Stimulated activated CD8-positive, alpha-beta memory T cell treated with anti-CD3 and anti-CD28 coated beads, Interleukin-15, amount 100 ng/mL, for 24 hours (primary cell): ENCODE measurements at regions not wholly inside any gene's neighbourhood (a gene's known extent, or its start where the extent isn't known, plus 50 kb on each side); places are given as distances from the start of the nearest gene placed in this dataset.

Experiments used
- DNase-seq: peaks from one replicate; pipeline ENCODE4 v3.0.0-alpha.2; 2020; ENCODE audit warnings: low read depth

GRCh38 chr18:40431071-40431985, 1523.7 kb upstream of the PIK3C3 start:
- no peak for DNase-seq

DNA sequence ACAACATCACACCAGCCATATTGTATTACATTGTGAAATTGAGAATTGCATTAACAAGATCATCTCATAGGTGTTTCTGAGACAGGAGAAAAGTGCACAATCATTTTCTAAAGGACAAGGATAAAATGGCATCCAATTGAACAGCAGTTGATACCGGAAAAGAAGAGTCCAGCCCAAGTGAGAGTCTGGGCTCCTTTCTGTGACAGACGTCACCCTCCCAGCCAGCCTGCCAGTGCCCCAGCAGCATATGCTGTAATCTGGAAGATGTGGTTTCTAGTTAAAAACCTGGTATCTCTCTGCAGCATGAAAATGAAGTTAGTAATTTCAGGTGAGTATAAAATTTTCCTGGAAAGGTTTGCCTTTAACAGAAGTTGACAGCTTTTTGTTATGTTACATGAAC, 1531.7 kb upstream of the PIK3C3 start:
- DNase-seq = no peak

- no peak for DNase-seq
These were observed 1534.4 kb upstream of the PIK3C3 start for GRCh38 chr18:40420675-40421074.

DNA sequence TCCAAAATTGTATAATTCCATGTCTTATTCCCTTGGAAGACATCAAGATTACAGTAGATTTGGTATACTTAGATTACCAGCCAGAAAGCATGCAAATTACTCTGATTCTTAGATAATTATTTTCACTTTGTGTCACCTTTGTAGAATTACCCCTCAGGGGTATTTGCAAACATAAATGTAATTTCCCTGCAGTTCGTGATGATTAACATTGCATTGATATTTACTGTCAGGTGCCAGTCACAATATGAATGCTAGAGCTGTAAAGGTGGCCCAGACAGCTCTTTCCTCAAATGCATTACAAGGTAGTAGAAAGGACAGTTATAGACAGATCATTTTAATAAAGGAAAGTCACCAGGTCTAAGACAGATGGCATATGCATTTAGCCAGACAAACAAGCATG, 1537.5 kb upstream of the PIK3C3 start:
- DNase-seq = no peak

- no peak for DNase-seq
These were observed 1539.2 kb upstream of the PIK3C3 start for GRCh38 chr18:40415821-40416220.

DNA sequence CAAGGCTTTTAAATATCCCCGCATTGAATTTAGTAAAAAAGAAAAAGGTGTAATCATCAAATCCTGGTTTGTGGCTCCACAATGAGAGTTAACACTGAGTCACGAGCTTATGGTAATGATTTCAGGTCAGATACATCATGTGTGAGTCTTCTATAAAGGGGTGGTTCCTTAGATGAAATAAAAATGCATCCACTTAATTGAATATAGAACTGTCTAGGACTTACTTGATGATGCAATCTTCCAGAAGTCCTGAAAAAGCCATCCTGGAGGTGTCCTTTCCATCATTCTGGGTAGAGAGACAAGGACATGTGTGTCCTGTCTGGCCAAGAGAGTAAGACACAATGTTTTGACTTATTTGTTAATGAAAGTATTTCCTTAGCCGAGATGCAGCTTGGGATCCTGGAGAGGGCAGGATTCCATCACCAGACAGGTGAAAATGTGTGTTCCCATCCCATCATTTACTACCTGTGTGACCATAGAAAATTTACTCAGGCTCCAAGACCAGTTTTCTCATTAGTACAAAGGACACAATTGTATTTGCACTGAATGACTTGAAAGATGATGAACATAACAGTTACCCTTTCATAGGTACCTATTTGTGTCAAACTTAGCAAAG, 1539.8 kb upstream of the PIK3C3 start:
- DNase-seq = no peak

DNA sequence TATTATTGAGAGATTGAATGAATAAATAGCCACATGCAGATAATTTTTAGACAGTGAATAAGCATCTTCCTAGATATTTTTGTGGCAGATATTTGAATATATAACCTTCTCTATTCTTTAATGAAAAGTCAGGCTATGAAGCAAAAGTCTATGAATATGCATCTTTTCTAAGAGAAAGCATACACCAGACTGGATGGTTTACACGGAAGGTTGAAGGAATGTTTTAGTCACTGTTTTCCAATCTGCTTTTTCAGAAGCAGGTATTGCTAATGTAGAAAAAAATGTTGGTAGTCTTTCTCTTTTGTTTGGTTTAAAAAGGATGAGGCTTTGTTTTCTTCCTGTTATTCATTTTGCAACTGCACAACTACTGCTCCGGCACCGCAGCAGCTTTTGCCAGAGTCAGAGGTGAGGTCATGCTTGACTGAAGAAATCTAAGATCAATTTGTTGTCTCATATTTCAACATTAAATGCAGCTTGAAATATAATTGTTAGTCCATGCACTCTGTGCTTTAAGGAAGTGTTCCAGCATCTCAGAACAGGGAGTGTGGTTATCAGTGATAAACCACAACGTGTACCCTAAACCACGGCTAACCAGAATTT, 1540.8 kb upstream of the PIK3C3 start:
- no peak for DNase-seq

GRCh38 chr18:40413160-40413559, 1541.9 kb upstream of the PIK3C3 start:
- no peak for DNase-seq

- DNase-seq = no peak
These were observed 1542.6 kb upstream of the PIK3C3 start for GRCh38 chr18:40412410-40412809.

GRCh38 chr18:40407909-40408308, 1547.1 kb upstream of the PIK3C3 start:
- no peak for DNase-seq

DNA sequence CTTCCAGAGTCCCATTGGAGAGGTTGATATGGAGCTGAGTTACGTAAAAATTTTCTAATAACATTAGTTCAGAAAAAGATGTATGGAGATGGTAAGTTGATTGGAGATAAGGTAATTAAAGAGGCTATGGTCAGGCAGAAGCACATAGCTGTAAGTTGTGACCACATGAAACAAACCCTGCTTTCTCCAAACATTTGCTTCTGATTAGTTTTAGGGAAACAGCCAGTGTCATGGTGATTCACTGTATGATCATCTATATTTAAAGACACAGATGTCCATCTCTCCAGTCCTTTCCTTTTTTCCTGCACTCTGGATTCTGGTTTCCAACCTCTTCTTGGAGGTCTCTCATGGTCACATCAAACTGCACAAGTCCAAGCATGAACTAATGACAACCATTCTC, 1550.8 kb upstream of the PIK3C3 start:
- no peak for DNase-seq

DNA sequence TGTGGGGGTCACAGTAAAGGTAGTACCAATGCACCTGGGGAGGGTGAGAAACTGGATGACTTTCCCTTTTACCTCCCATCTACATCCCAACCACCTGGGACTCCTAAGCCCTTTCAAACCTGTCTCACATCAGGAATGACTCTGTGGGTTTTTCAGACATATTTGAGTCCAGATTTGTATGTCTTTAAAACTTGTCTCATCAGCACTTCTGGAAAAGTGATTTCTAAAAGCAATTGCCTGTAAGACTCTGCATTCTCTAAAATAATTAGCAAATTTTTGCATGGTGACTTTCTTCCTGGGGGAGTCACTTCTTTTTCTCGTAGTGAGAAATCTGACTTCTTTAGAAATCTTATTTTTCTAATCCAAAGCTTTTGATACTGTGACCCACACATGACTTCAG, 1553.0 kb upstream of the PIK3C3 start:
- DNase-seq = no peak

DNA sequence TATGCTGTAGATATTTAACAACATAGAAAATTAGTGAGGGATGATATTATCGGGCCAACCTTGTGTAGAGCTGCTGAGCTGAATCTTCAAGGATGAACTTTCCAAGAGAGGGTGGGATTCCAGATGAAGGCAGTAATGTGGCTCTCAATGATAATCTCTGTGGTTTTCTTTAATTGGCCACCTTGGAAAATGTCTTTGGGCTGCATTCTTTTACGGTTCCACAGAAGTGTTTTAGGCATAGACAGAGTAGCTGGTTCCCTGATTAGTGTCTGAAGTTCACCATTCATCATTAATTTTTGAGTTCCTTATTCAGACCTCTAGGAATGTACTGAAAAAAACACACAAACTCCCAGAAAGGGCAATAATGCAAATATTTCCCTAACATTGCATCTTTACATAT, 1566.9 kb upstream of the PIK3C3 start:
- no peak for DNase-seq

- DNase-seq = no peak
These were observed 1567.8 kb upstream of the PIK3C3 start for GRCh38 chr18:40387130-40387787.

GRCh38 chr18:40382197-40382596, 1572.8 kb upstream of the PIK3C3 start:
- DNase-seq = no peak

DNA sequence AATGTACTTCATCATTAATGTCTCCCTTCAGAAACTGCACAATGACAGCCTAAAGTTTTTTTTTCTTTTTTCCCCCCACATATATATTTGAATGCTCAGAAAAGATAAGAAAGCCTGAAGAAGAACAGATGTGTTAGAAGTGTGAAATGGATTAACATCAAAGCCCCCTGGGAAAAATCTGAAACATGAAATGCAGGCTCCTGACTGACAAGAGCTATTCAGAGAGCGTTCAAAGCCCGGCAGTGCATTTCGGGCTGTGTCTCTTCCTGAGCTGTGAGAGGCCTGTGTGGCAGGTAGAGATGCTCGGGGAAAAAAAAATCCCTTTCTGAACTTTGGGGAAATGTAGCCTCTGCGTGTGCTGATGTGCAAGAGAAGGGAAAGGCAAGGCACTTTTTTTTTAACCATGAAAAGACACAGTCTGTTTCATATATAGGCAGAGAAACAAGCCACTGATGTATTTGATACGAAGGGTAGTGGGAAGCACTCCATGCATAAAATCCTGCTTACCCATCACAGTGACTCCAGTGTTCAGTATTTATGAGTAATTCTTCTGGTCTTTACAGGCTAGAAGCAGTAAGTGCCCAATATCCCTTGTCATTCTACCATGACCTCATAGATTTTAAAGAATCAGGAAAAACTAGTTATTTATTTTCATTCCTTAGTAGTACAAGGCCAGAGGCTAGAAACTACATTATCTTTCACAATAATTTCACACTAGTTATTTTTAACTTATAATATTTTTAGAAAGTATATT, 1574.2 kb upstream of the PIK3C3 start:
- DNase-seq = no peak

- DNase-seq = no peak
These were observed 1579.2 kb upstream of the PIK3C3 start for GRCh38 chr18:40375837-40376236.

DNA sequence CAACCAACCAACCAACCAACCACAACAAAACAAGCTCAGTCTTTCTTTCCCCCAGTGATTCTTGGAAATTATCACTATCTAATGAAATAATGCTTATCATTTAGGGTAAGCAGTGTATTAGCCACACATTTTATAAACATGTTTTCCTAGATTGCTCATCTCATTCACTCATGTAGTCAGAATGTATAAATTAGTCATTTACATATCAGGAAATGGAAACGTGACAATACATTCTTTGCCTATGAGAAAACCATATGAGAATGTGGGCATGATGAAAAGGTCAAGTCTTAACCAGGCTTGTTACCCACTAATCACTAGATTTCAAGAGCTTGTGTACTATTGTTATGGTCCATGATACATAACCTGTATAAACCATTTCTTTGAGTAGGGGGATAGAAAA, 1583.4 kb upstream of the PIK3C3 start:
- no peak for DNase-seq

DNA sequence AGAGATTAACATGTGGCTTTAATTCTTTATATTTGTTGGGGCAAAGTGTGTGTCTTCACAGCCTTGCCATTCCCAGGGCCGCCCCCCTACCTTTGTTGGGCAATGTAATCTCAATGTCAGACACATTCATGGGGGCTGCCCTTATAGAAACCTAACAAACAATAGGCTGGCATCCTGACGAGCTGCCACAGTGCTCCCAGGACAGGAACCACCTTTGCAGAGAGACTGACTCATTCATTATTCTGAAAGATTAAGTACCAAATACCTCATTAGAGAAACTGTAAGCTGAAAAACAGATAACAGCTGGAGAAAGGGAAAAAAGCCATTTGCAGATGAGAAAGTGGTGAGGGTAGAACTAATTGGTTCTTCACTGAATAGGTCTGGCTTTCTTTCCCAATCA, 1587.5 kb upstream of the PIK3C3 start:
- DNase-seq = no peak

DNA sequence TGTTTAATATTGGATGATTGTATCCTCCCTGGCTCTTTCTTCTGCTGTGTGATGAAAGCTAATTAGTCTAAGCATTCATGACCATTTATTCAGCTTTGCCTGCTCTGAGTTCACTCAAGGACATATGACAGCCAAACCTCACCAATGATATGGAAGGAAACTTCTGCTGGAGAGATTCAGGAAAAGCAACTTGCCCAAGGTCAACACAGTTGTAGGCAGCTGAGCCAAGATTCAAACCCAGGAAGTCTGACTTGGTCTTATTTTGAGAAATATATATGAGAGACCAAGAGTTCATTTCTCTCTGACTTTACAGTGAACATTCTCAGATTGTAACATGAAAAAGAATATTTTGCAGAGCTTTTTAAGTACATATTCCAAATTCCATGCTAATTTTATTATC, 1588.5 kb upstream of the PIK3C3 start:
- no peak for DNase-seq

DNA sequence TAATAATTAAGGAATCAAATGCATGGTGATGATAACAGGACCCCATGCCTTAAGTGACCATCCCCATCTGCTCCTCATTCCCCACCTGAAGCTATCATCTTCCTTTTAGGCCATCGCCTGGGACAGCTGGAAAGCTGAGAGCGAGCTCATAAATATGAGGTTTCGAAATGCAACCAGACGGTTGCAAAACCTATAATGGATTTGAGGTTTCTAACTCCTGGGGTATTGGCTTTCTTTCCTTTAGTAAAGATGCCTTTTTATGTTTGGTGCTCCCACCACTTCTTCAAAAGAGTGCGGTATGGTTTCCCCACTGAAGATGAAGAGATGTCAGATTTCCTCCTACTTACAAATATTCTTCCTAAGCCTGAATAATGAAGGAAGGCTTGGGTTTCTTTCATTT, 1589.5 kb upstream of the PIK3C3 start:
- DNase-seq = no peak

- no peak for DNase-seq
These were observed 1594.5 kb upstream of the PIK3C3 start for GRCh38 chr18:40360558-40360957.
